HG02981 (cell line): ENCODE measurements at regions not wholly inside any gene's neighbourhood (a gene's known extent, or its start where the extent isn't known, plus 50 kb on each side); places are given as distances from the start of the nearest gene placed in this dataset.

Source experiments
- ATAC-seq: cut with Tn5 transposase; IDR thresholded peaks from one replicate; pipeline ENCODE4 v1.9.1; 2021; ENCODE audit warnings: mild to moderate bottlenecking, moderate library complexity; ENCODE audit not compliant: unreplicated experiment

- no peak for ATAC-seq
Observed at GRCh38 chr14:98536256-98536655, 735.7 kb downstream of the BCL11B start.

- ATAC-seq, result no peak
Observed at GRCh38 chr14:98542316-98542715, 729.7 kb downstream of the BCL11B start.

GRCh38 chr14:98543074-98543473 lies 728.9 kb downstream of the BCL11B start:
- no peak for ATAC-seq

GRCh38 chr14:98544174-98544573 lies 727.8 kb downstream of the BCL11B start:
- ATAC-seq, result no peak

GRCh38 chr14:98545181-98545580 lies 726.8 kb downstream of the BCL11B start:
- ATAC-seq, result no peak

- no peak for ATAC-seq
Observed at GRCh38 chr14:98548071-98548686, 723.8 kb downstream of the BCL11B start.

- ATAC-seq, result no peak
Observed at GRCh38 chr14:98551028-98551427, 721.0 kb downstream of the BCL11B start.

GRCh38 chr14:98555440-98555839 lies 716.6 kb downstream of the BCL11B start:
- ATAC-seq, result no peak

- ATAC-seq, result no peak
Observed at GRCh38 chr14:98564006-98564405, 708.0 kb downstream of the BCL11B start.

GRCh38 chr14:98564541-98564940 lies 707.5 kb downstream of the BCL11B start:
- no peak for ATAC-seq

GRCh38 chr14:98571104-98571503 lies 700.9 kb downstream of the BCL11B start:
- no peak for ATAC-seq

GRCh38 chr14:98573082-98573481 lies 698.9 kb downstream of the BCL11B start:
- ATAC-seq, result no peak

- no peak for ATAC-seq
Observed at GRCh38 chr14:98576463-98576862, 695.5 kb downstream of the BCL11B start.

- ATAC-seq, result no peak
Observed at GRCh38 chr14:98578204-98578603, 693.8 kb downstream of the BCL11B start.

- no peak for ATAC-seq
Observed at GRCh38 chr14:98579140-98579539, 692.9 kb downstream of the BCL11B start.

GRCh38 chr14:98580131-98580678 lies 691.8 kb downstream of the BCL11B start:
- no peak for ATAC-seq

GRCh38 chr14:98582276-98582675 lies 689.7 kb downstream of the BCL11B start:
- ATAC-seq, result no peak

- ATAC-seq, result no peak
Observed at GRCh38 chr14:98591161-98591560, 680.8 kb downstream of the BCL11B start.

- ATAC-seq, result no peak
Observed at GRCh38 chr14:98592611-98593170, 679.3 kb downstream of the BCL11B start.

- ATAC-seq, result no peak
Observed at GRCh38 chr14:98593361-98593761, 678.6 kb downstream of the BCL11B start.

GRCh38 chr14:98594156-98594555 lies 677.8 kb downstream of the BCL11B start:
- ATAC-seq, result no peak

- ATAC-seq, result no peak
Observed at GRCh38 chr14:98598576-98598975, 673.4 kb downstream of the BCL11B start.

- no peak for ATAC-seq
Observed at GRCh38 chr14:98599082-98599481, 672.9 kb downstream of the BCL11B start.
